ENCODE measurements at regions not wholly inside any gene's neighbourhood (a gene's known extent, or its start where the extent isn't known, plus 50 kb on each side); places are given as distances from the start of the nearest gene placed in this dataset.
"Not testable (repeated sequence)": the region's sequence is repeated elsewhere in the genome, so short reads cannot be mapped to it uniquely, and the experiment has no call there.

GRCh38 chr4:31803526-31804195 is 1083.5 kb downstream of the PCDH7 start:
- no peaks in the 10 kb centered on the region for H3K4me1 ChIP-seq
- H3K27me3 ChIP-seq = no peaks in the 10 kb centered on the region
- no peak for DNase-seq
- no peaks in the 10 kb centered on the region for H3K36me3 ChIP-seq
- TF ChIP-seq CTCF (IDR thresholded peaks at IDR 0.05) (no peak), POLR2A (IDR thresholded peaks at IDR 0.05) (no peak)
- H3K4me3 ChIP-seq = no peak overlapping the region
- ATAC-seq = no peak
- 16% methylated on average over 3 of the region's 3 CpGs for WGBS (ENCODE audit: insufficient coverage, low coverage, low lambda C conversion rate, missing lambda C conversion rate)
- intact Hi-C loops (cut with DNase I) = no loop called here
- H3K9me3 ChIP-seq = no peaks in the 10 kb centered on the region
- H3K27ac ChIP-seq = no peak overlapping the region

- TF ChIP-seq POLR2A (IDR thresholded peaks at IDR 0.05) = no peak
Measured at GRCh38 chr4:31807036-31807435, 1086.9 kb downstream of the PCDH7 start.

GRCh38 chr4:31844350-31844749 is 1124.2 kb downstream of the PCDH7 start:
- TF ChIP-seq CTCF (IDR thresholded peaks at IDR 0.05) = no peak
- H3K36me3 ChIP-seq = no peaks in the 10 kb centered on the region
- intact Hi-C loops (cut with DNase I) = no loop called here
- no peaks in the 10 kb centered on the region for H3K4me1 ChIP-seq
- no peaks in the 10 kb centered on the region for H3K9me3 ChIP-seq
- no peak for DNase-seq
- 71% methylated on average over 1 of the region's 1 CpG for WGBS (ENCODE audit: insufficient coverage, low coverage, low lambda C conversion rate, missing lambda C conversion rate)
- no peaks in the 10 kb centered on the region for H3K27me3 ChIP-seq
- no peak overlapping the region for H3K27ac ChIP-seq
- ATAC-seq = no peak
- no peak overlapping the region for H3K4me3 ChIP-seq

More at GRCh38 chr4:31807036-31807435, 1086.9 kb downstream of the PCDH7 start:
- no peak overlapping the region for H3K27ac ChIP-seq
- no peak overlapping the region for H3K4me3 ChIP-seq
- DNase-seq = no peak
- ATAC-seq = no peak
- no peaks in the 10 kb centered on the region for H3K9me3 ChIP-seq
- no peaks in the 10 kb centered on the region for H3K4me1 ChIP-seq
- intact Hi-C loops (cut with DNase I) = no loop called here
- 14% methylated on average over 2 of the region's 2 CpGs for WGBS (ENCODE audit: insufficient coverage, low coverage, low lambda C conversion rate, missing lambda C conversion rate)
- H3K27me3 ChIP-seq = no peaks in the 10 kb centered on the region
- H3K36me3 ChIP-seq = no peaks in the 10 kb centered on the region

- no peak for DNase-seq
- H3K27me3 ChIP-seq = no peaks in the 10 kb centered on the region
- no peak overlapping the region for H3K4me3 ChIP-seq
- intact Hi-C loops (cut with DNase I) = no loop called here
- H3K9me3 ChIP-seq = no peaks in the 10 kb centered on the region
- TF ChIP-seq POLR2A (IDR thresholded peaks at IDR 0.05) = no peak
- TF ChIP-seq CTCF (IDR thresholded peaks at IDR 0.05) = no peak
- no peak overlapping the region for H3K27ac ChIP-seq
- no peaks in the 10 kb centered on the region for H3K36me3 ChIP-seq
- WGBS (ENCODE audit: insufficient coverage, low coverage, low lambda C conversion rate, missing lambda C conversion rate) = 14% methylated on average over 2 of the region's 2 CpGs
- no peaks in the 10 kb centered on the region for H3K4me1 ChIP-seq
- no peak for ATAC-seq
Measured at GRCh38 chr4:31851946-31852345, 1131.8 kb downstream of the PCDH7 start.

- no peak overlapping the region for H3K4me3 ChIP-seq
- no peaks in the 10 kb centered on the region for H3K9me3 ChIP-seq
- no peaks in the 10 kb centered on the region for H3K27me3 ChIP-seq
- H3K27ac ChIP-seq = no peak overlapping the region
- no peaks in the 10 kb centered on the region for H3K4me1 ChIP-seq
- ATAC-seq = no peak
- intact Hi-C loops (cut with DNase I) = no loop called here
- TF ChIP-seq CTCF (IDR thresholded peaks at IDR 0.05) = no peak
- no peak for TF ChIP-seq POLR2A (IDR thresholded peaks at IDR 0.05)
- no peak for DNase-seq
- 30% methylated on average over 2 of the region's 2 CpGs for WGBS (ENCODE audit: insufficient coverage, low coverage, low lambda C conversion rate, missing lambda C conversion rate)
- H3K36me3 ChIP-seq = no peaks in the 10 kb centered on the region
Measured at GRCh38 chr4:31877429-31877828, 1157.3 kb downstream of the PCDH7 start.

GRCh38 chr4:31880837-31881236 is 1160.7 kb downstream of the PCDH7 start:
- H3K4me1 ChIP-seq; H3K9me3 ChIP-seq; H3K27ac ChIP-seq; H3K27me3 ChIP-seq; H3K36me3 ChIP-seq; ATAC-seq; H3K4me3 ChIP-seq; intact Hi-C loops (cut with DNase I); DNase-seq: not testable (repeated sequence)
- WGBS (ENCODE audit: insufficient coverage, low coverage, low lambda C conversion rate, missing lambda C conversion rate) = 17% methylated on average over 2 of the region's 2 CpGs

All from right lobe of liver (tissue), 6 donors.